AG10803 (cell line): ENCODE measurements at regions not wholly inside any gene's neighbourhood (a gene's known extent, or its start where the extent isn't known, plus 50 kb on each side); places are given as distances from the start of the nearest gene placed in this dataset.
"Not testable (repeated sequence)": the region's sequence is repeated elsewhere in the genome, so short reads cannot be mapped to it uniquely, and the experiment has no call there.

Experiments used
- DNase-seq: peaks from one replicate; pipeline ENCODE4 v3.0.0; 2010; ENCODE audit warnings: low read depth
- H3K4me3 ChIP-seq: 2 replicates; pipeline ENCODE4 v1.5.1; 2011; ENCODE audit warnings: mild to moderate bottlenecking, low read length, control low read depth
- CTCF ChIP-seq: conservative IDR thresholded peaks from 2 replicates; pipeline ENCODE4 v1.5.1; 2011; ENCODE audit warnings: mild to moderate bottlenecking, low read length, control low read depth, inconsistent platforms

- H3K4me3 ChIP-seq: no peak overlapping the region
- DNase-seq: no peak
- TF ChIP-seq CTCF: no peak
These were observed 582.6 kb upstream of the TLE4 start for GRCh38 chr9:78989031-78989658.

- DNase-seq: no peak
- no peak overlapping the region for H3K4me3 ChIP-seq
- no peak for TF ChIP-seq CTCF
These were observed 577.3 kb upstream of the TLE4 start for GRCh38 chr9:78994471-78994870.

DNA sequence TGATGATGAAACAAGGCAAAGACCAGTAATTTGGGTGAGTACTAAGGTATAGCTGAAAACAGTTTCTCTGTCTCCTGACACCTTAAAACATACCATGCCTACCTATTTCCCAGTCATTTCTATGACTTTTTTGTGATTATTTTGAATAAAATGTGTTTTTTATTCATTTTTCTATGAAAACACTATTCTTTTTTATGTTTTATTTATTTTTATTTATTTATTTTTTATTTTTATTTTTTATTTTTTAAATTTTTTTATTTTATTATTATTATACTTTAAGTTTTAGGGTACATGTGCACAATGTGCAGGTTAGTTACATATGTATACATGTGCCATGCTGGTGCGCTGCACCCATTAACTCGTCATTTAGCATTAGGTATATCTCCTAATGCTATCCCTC is 576.8 kb upstream of the TLE4 start:
- not testable (repeated sequence) for DNase-seq, H3K4me3 ChIP-seq

DNA sequence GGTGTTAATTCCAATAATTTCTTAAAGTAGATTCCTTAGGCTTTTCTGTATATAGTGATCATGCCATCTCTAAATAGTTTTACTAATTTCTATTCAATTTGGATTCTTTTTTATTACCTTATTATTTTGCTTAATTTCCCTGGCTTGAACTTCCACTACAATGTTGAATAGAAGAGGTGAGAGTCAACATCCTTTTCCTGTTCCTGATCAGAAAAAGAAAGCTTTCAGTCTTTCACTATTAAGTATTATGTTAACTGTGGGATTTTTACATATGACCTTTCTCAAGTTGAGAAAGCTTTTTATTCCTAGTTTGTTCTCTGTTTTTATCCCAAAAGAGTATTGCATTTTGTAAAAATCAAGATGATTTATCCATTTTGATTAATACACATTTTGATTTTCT is 574.5 kb upstream of the TLE4 start:
- no peak overlapping the region for H3K4me3 ChIP-seq
- no peak for TF ChIP-seq CTCF
- no peak for DNase-seq

DNA sequence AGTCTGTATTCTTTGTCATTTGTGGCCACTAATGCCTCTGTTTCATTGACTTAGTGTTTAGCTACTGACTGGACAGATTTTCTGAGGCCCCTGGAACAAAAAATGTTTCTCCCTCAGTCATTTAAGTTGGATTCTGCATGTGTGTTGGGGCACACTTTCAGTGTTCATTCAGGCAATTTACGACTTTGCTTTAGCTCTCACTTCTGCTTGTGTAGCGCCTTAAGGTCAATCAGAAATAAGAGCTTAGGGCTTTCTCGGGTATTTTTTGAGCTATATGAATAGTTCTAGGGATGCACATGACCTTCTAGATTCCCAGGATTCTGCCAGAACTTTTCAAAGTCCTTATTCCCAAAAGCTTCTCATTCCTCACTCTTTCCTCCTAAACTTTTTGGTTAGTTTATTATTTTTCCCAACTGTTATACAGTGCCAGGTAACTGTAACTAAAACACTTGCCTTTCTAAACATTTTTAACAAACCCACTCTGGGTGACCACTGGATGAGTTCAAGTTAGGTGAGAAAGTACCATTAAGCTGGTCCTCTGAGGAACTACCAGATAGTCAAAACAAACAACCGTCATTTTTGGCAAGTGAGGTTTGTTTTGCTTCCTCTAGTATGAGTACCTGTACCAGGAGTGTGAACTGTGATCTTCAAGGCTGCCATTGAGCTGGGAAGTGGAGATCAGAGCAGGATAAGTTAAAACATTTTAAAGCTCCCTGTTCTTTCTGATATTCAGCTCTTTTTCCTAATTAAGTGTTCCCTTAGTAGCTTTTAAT is 571.3 kb upstream of the TLE4 start:
- TF ChIP-seq CTCF: no peak
- H3K4me3 ChIP-seq: no peak overlapping the region
- no peak for DNase-seq

GRCh38 chr9:79001012-79001411 is 570.8 kb upstream of the TLE4 start:
- no peak for DNase-seq
- no peak for TF ChIP-seq CTCF
- H3K4me3 ChIP-seq: no peak overlapping the region

DNA sequence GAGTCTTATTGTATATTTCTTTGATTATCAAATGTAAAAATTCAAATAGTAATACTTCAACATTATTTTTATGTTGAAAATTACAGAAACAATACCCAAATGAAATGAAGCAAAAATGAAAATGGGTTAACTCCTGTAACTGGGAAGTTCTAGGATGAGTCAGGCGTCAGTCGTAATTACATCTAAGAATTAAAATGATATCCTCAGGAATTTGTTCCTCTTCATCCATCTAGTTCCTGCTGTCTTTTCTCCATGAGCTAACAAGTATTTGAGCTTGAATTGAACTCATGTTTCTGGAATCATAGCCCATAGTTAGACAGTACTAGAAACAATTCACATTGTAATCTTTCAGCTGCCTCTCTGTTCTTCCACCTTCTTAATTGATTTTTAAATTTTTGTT is 568.3 kb upstream of the TLE4 start:
- DNase-seq: no peak
- TF ChIP-seq CTCF: no peak
- H3K4me3 ChIP-seq: no peak overlapping the region
